Mesenteric fat pad (tissue), 1 donor: ENCODE measurements at regions not wholly inside any gene's neighbourhood (a gene's known extent, or its start where the extent isn't known, plus 50 kb on each side); places are given as distances from the start of the nearest gene placed in this dataset.

ENCODE experiments used
- DNase-seq: peaks from one replicate; pipeline ENCODE4 v3.0.0-alpha.2; 2020; ENCODE audit warnings: low spot score
- donor health status: DM: yes; HTN: yes; CAD: no.

GRCh38 chr13:103794526-103794925 is 728.3 kb upstream of the SLC10A2 start:
- no peak for DNase-seq

GRCh38 chr13:103788061-103788652 is 721.9 kb upstream of the SLC10A2 start:
- no peak for DNase-seq

- DNase-seq, result no peak
Measured at GRCh38 chr13:103772576-103772975, 706.4 kb upstream of the SLC10A2 start.

- DNase-seq, result no peak
Measured at GRCh38 chr13:103762523-103762922, 696.3 kb upstream of the SLC10A2 start.

- no peak for DNase-seq
Measured at GRCh38 chr13:103759361-103759760, 693.1 kb upstream of the SLC10A2 start.

- DNase-seq, result no peak
Measured at GRCh38 chr13:103758222-103758621, 692.0 kb upstream of the SLC10A2 start.

GRCh38 chr13:103757361-103757760 is 691.1 kb upstream of the SLC10A2 start:
- no peak for DNase-seq

- DNase-seq, result no peak
Measured at GRCh38 chr13:103754783-103755182, 688.6 kb upstream of the SLC10A2 start.

- no peak for DNase-seq
Measured at GRCh38 chr13:103734837-103735236, 668.6 kb upstream of the SLC10A2 start.

GRCh38 chr13:103731959-103732358 is 665.7 kb upstream of the SLC10A2 start:
- DNase-seq, result no peak

- no peak for DNase-seq
Measured at GRCh38 chr13:103730407-103730806, 664.2 kb upstream of the SLC10A2 start.

GRCh38 chr13:103726808-103727207 is 660.6 kb upstream of the SLC10A2 start:
- no peak for DNase-seq

- no peak for DNase-seq
Measured at GRCh38 chr13:103716718-103717117, 650.5 kb upstream of the SLC10A2 start.

GRCh38 chr13:103715335-103715734 is 649.1 kb upstream of the SLC10A2 start:
- DNase-seq, result no peak

- DNase-seq, result no peak
Measured at GRCh38 chr13:103703246-103703645, 637.0 kb upstream of the SLC10A2 start.

- DNase-seq, result no peak
Measured at GRCh38 chr13:103698000-103698399, 631.8 kb upstream of the SLC10A2 start.

GRCh38 chr13:103695320-103695719 is 629.1 kb upstream of the SLC10A2 start:
- DNase-seq, result no peak

GRCh38 chr13:103694471-103694870 is 628.3 kb upstream of the SLC10A2 start:
- no peak for DNase-seq

- DNase-seq, result no peak
Measured at GRCh38 chr13:103694033-103694432, 627.8 kb upstream of the SLC10A2 start.

GRCh38 chr13:103692442-103692841 is 626.2 kb upstream of the SLC10A2 start:
- no peak for DNase-seq

- no peak for DNase-seq
Measured at GRCh38 chr13:103676329-103676728, 610.1 kb upstream of the SLC10A2 start.

GRCh38 chr13:103671547-103671946 is 605.3 kb upstream of the SLC10A2 start:
- DNase-seq, result no peak

GRCh38 chr13:103663996-103664395 is 597.8 kb upstream of the SLC10A2 start:
- no peak for DNase-seq

- no peak for DNase-seq
Measured at GRCh38 chr13:103656311-103656710, 590.1 kb upstream of the SLC10A2 start.
